SK-N-MC (cell line): ENCODE measurements at regions not wholly inside any gene's neighbourhood (a gene's known extent, or its start where the extent isn't known, plus 50 kb on each side); places are given as distances from the start of the nearest gene placed in this dataset.

ENCODE experiments used
- EZH2 ChIP-seq: fragments of 200-600 bp; sonication (generic); IDR thresholded peaks from one replicate; pipeline ENCODE4 v1.6.1; 2017; ENCODE audit warnings: antibody characterized with exemption
- POLR2AphosphoS5 ChIP-seq: IDR thresholded peaks from 2 replicates; pipeline ENCODE4 v1.6.1; 2012; ENCODE audit warnings: mild to moderate bottlenecking, low read depth, low read length, borderline replicate concordance

DNA sequence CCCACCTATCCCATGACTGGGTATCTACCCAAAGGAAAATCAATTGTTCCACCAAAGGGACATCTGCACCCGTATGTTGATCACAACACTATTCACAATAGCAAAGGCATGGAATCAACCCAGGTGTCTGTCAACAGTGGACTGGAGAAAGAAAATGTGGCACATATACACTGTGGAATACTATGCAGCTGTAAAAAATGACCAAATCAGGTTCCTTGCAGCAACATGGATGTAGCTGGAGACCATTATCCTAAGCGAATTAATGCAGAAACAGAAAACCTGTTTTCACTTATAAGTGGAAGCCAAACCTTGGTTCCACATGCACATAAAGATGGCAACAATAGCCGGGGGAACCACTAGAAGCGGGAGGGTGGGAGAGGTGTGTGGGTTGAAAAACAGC lies 228.6 kb downstream of the UQCRFS1 start:
- TF ChIP-seq POLR2AphosphoS5 (no peak), EZH2 (no peak)
